H1 (cell line): ENCODE measurements at regions not wholly inside any gene's neighbourhood (a gene's known extent, or its start where the extent isn't known, plus 50 kb on each side); places are given as distances from the start of the nearest gene placed in this dataset.

Experiments used
- CTCF ChIA-PET: fragments of 300-600 bp; sonication (Branson Sonifier 250); formaldehyde crosslinking; loops from one replicate; lab custom pipeline; 2021; ENCODE audit not compliant: partially characterized antibody; lab: Charles Lee
- POLR2A ChIA-PET: fragments of 300-600 bp; sonication (Branson Sonifier 250); formaldehyde crosslinking; loops from one replicate; lab custom pipeline; 2021; ENCODE audit warnings: inconsistent platforms; ENCODE audit not compliant: partially characterized antibody; lab: Charles Lee
- DNase-seq, 2 experiments: peaks; one replicate each; pipeline versions ENCODE4 v3.0.0 to v3.0.0-alpha.2; 2010 to 2022; ENCODE audit warnings: low spot score in 2 of 2, low read depth in 1 of 2, mixed read lengths in 1 of 2
- FAIRE-seq: peaks from 2 replicates; lab custom pipeline; 2011; peaks lifted over from hg19 to GRCh38; lab: Jason Lieb, UNC
- H2AFZ ChIP-seq: 2 replicates; pipeline ENCODE4 v1.8.1; 2012; ENCODE audit warnings: low read length, inconsistent platforms
- H2AK5ac ChIP-seq: 2 replicates; pipeline ENCODE4 v1.6.1; 2013; ENCODE audit warnings: low read depth, low read length
- H2BK120ac ChIP-seq: replicated peaks from 2 replicates; pipeline ENCODE3; 2013; ENCODE audit warnings: low read depth, low read length, inconsistent platforms
- H2BK12ac ChIP-seq: 2 replicates; pipeline ENCODE4 v1.6.1; 2013; ENCODE audit warnings: low read depth, low read length
- H2BK15ac ChIP-seq: 2 replicates; pipeline ENCODE4 v1.6.1; 2013; ENCODE audit warnings: low read length
- H2BK20ac ChIP-seq: 2 replicates; pipeline ENCODE4 v1.6.1; 2013; ENCODE audit warnings: low read length
- H2BK5ac ChIP-seq: 2 replicates; pipeline ENCODE4 v1.6.1; 2013; ENCODE audit warnings: low read depth, low read length
- H3K14ac ChIP-seq: 2 replicates; pipeline ENCODE4 v1.6.1; 2013; ENCODE audit warnings: inconsistent platforms; ENCODE audit not compliant: insufficient read length
- H3K18ac ChIP-seq: 2 replicates; pipeline ENCODE4 v1.6.1; 2013; ENCODE audit warnings: low read length; ENCODE audit errors: extremely low read depth
- H3K23ac ChIP-seq: 2 replicates; pipeline ENCODE4 v1.6.1; 2013; ENCODE audit warnings: inconsistent platforms; ENCODE audit not compliant: insufficient read length
- H3K23me2 ChIP-seq: 2 replicates; pipeline ENCODE4 v1.6.1; 2013; ENCODE audit warnings: low read depth, low read length
- H3K27ac ChIP-seq: 2 replicates; pipeline ENCODE4 v1.6.1; 2011; ENCODE audit warnings: low read depth, low read length, inconsistent platforms
- H3K27me3 ChIP-seq, 4 experiments: replicated peaks in 1 of 4; 1 replicate in 1 of 4; 2 replicates in 3 of 4; pipeline versions ENCODE4 v1.6.1 to v1.8.1; 2011 to 2013; ENCODE audit warnings: low read length in 3 of 4, mild to moderate bottlenecking in 3 of 4, inconsistent platforms in 2 of 4, mixed read lengths in 2 of 4, moderate library complexity in 1 of 4; ENCODE audit not compliant: control insufficient read depth in 3 of 4, insufficient read depth in 3 of 4; ENCODE audit errors: extremely low read depth in 1 of 4
- H3K36me3 ChIP-seq, 4 experiments: 2 replicates each; pipeline versions ENCODE4 v1.6.1 to v1.8.1; 2011 to 2013; ENCODE audit warnings: mild to moderate bottlenecking in 4 of 4, low read length in 3 of 4, moderate library complexity in 2 of 4, control low read depth in 1 of 4, inconsistent platforms in 1 of 4; ENCODE audit not compliant: insufficient read depth in 4 of 4, control insufficient read depth in 2 of 4
- H3K4ac ChIP-seq: replicated peaks from 2 replicates; pipeline ENCODE3; 2013; ENCODE audit warnings: low read length, low read depth, mixed read lengths, inconsistent platforms; ENCODE audit not compliant: insufficient read length
- H3K4me1 ChIP-seq, 4 experiments: replicated peaks in 1 of 4; 1 replicate in 1 of 4; 2 replicates in 3 of 4; pipeline versions ENCODE4 v1.6.1 to v1.8.1; 2011 to 2013; ENCODE audit warnings: low read length in 3 of 4, inconsistent platforms in 2 of 4, mixed read lengths in 1 of 4; ENCODE audit not compliant: insufficient read depth in 4 of 4, control insufficient read depth in 3 of 4
- H3K4me2 ChIP-seq, 2 experiments: 2 replicates each; pipeline versions ENCODE4 v1.6.1 to v1.8.1; 2011 to 2013; ENCODE audit warnings: low read depth in 2 of 2, low read length in 2 of 2, control low read depth in 1 of 2, inconsistent platforms in 1 of 2, mild to moderate bottlenecking in 1 of 2; ENCODE audit not compliant: insufficient read depth in 1 of 2
- H3K4me3 ChIP-seq, 4 experiments: fragments of 200-600, 300-600 bp in 1 of 4; sonication (generic), shearing (Covaris generic), sonication (Bioruptor Twin) in 1 of 4; 2 replicates each; pipeline versions ENCODE4 v1.5.1 to v1.8.1; 2011 to 2016; ENCODE audit warnings: low read length in 4 of 4, low read depth in 3 of 4, control low read depth in 2 of 4, inconsistent platforms in 2 of 4, mild to moderate bottlenecking in 2 of 4, mixed read lengths in 1 of 4, moderate library complexity in 1 of 4; ENCODE audit not compliant: insufficient read depth in 2 of 4; ENCODE audit errors: extremely low read depth in 1 of 4
- H3K56ac ChIP-seq: replicated peaks from 2 replicates; pipeline ENCODE3; 2013; ENCODE audit warnings: low read depth, mild to moderate bottlenecking, mixed read lengths, low read length, inconsistent platforms; ENCODE audit not compliant: insufficient read length
- H3K79me1 ChIP-seq: 2 replicates; pipeline ENCODE4 v1.6.1; 2013; ENCODE audit warnings: low read depth, low read length, control low read depth
- H3K79me2 ChIP-seq, 2 experiments: 2 replicates each; pipeline versions ENCODE4 v1.6.1 to v1.8.1; 2012 to 2013; ENCODE audit warnings: low read length in 2 of 2, mild to moderate bottlenecking in 2 of 2, inconsistent platforms in 1 of 2; ENCODE audit not compliant: insufficient read depth in 2 of 2, control insufficient read depth in 1 of 2
- H3K9ac ChIP-seq, 4 experiments: replicated peaks in 1 of 4; 1 replicate in 1 of 4; 2 replicates in 3 of 4; pipeline versions ENCODE4 v1.6.1 to v1.8.1; 2011 to 2013; ENCODE audit warnings: low read depth in 3 of 4, low read length in 3 of 4, control low read depth in 2 of 4, mild to moderate bottlenecking in 2 of 4, moderate library complexity in 2 of 4, inconsistent platforms in 1 of 4; ENCODE audit errors: extremely low read depth in 1 of 4
- H3K9me3 ChIP-seq, 2 experiments: 2 replicates each; pipeline versions ENCODE4 v1.6.1 to v1.8.1; 2012 to 2013; ENCODE audit warnings: mild to moderate bottlenecking in 2 of 2, moderate library complexity in 2 of 2, control low read depth in 1 of 2, inconsistent platforms in 1 of 2, low read depth in 1 of 2, low read length in 1 of 2, mixed read lengths in 1 of 2; ENCODE audit not compliant: insufficient read depth in 2 of 2
- H4K20me1 ChIP-seq, 2 experiments: replicated peaks in 1 of 2; 2 replicates each; pipeline versions ENCODE3 to v1.8.1; 2011 to 2013; ENCODE audit warnings: inconsistent platforms in 2 of 2, low read length in 2 of 2, mild to moderate bottlenecking in 1 of 2; ENCODE audit not compliant: insufficient read depth in 2 of 2, control insufficient read depth in 1 of 2
- H4K5ac ChIP-seq: 2 replicates; pipeline ENCODE4 v1.6.1; 2013; ENCODE audit warnings: low read length, low read depth, mixed read lengths, inconsistent platforms; ENCODE audit not compliant: insufficient read length
- H4K8ac ChIP-seq: 2 replicates; pipeline ENCODE4 v1.8.0; 2013; ENCODE audit warnings: mild to moderate bottlenecking, moderate library complexity, low read length, inconsistent platforms; ENCODE audit not compliant: insufficient read depth; ENCODE audit errors: extremely low read depth
- H4K91ac ChIP-seq: replicated peaks from 2 replicates; pipeline ENCODE3; 2013; ENCODE audit warnings: low read length, mixed read lengths, inconsistent platforms; ENCODE audit not compliant: insufficient read length
- CHD1 ChIP-seq: IDR thresholded peaks from 2 replicates; pipeline ENCODE4 v1.6.1; 2012; ENCODE audit warnings: low read depth, low read length, improper control_type of control experiment
- EP300 ChIP-seq, 2 experiments: IDR thresholded peaks; 1 replicate in 1 of 2; 2 replicates in 1 of 2; pipeline ENCODE4 v1.6.1; 2011 to 2012; ENCODE audit warnings: low read depth in 2 of 2, low read length in 2 of 2, mild to moderate bottlenecking in 2 of 2, borderline replicate concordance in 1 of 2, inconsistent platforms in 1 of 2, moderate library complexity in 1 of 2
- EZH2 ChIP-seq: fragments of 200-600 bp; sonication (generic); IDR thresholded peaks from 2 replicates; pipeline ENCODE4 v1.7.1; 2012; ENCODE audit warnings: low read depth, mild to moderate bottlenecking, moderate library complexity, low read length, inconsistent platforms; ENCODE audit not compliant: severe bottlenecking
- MAFK ChIP-seq: IDR thresholded peaks from 2 replicates; pipeline ENCODE4 v1.6.1; 2012; ENCODE audit warnings: low read depth, mild to moderate bottlenecking, improper control_type of control experiment, low read length
- POLR2AphosphoS5 ChIP-seq: IDR thresholded peaks from 2 replicates; pipeline ENCODE4 v1.6.1; 2011; ENCODE audit warnings: low read depth, low read length
- RBBP5 ChIP-seq: IDR thresholded peaks from 2 replicates; pipeline ENCODE4 v1.7.1; 2012; ENCODE audit warnings: low read depth, mild to moderate bottlenecking, inconsistent platforms, low read length, moderate library complexity, borderline replicate concordance
- RFX5 ChIP-seq: IDR thresholded peaks from 2 replicates; pipeline ENCODE4 v1.6.1; 2011; ENCODE audit warnings: low read depth, low read length, improper control_type of control experiment, borderline replicate concordance
- RNF2 ChIP-seq: fragments of 200-900, 300-1000 bp; sonication (generic); IDR thresholded peaks from 2 replicates; pipeline ENCODE4 v1.7.1; 2016; ENCODE audit warnings: borderline replicate concordance, low read depth, mild to moderate bottlenecking, antibody characterized with exemption, low read length; ENCODE audit not compliant: poor library complexity, severe bottlenecking; ENCODE audit errors: missing control alignments
- SIRT6 ChIP-seq: IDR thresholded peaks from one replicate; pipeline ENCODE4 v1.7.1; 2012; ENCODE audit warnings: low read length, inconsistent platforms
- WGBS, 2 experiments: shearing (Covaris generic) in 1 of 2; methylation state at CpG; one replicate each; pipeline versions ENCODE4 v1.1.6 to v1.1.7; 2013 to 2015; ENCODE audit warnings: low lambda C conversion rate in 2 of 2, mixed read lengths in 2 of 2, inconsistent platforms in 1 of 2, low coverage in 1 of 2, missing lambda C conversion rate in 1 of 2; ENCODE audit not compliant: insufficient replicate concordance in 2 of 2, insufficient coverage in 1 of 2, insufficient read length in 1 of 2; ENCODE audit errors: extremely low coverage in 1 of 2, missing lambda C conversion rate in 1 of 2; 5-methylcytosine and 5-hydroxymethylcytosine counted together

- Histone ChIP-seq H2BK15ac (no peak overlapping the region), H3K4me2 (no peak overlapping the region), H2AFZ (no peak overlapping the region), H2BK20ac (no peak overlapping the region), H4K91ac (no peak overlapping the region), H2BK120ac (no peak overlapping the region), H3K9me3 (0 out of 4 replicates have a peak, but pooled peaks cover 0 to 2% of the 10 kb centered on the region in 2 experiments), H3K23me2 (no peaks in the 10 kb centered on the region), H3K9ac (no peak overlapping the region), H3K27me3 (no peaks in the 10 kb centered on the region), H2BK12ac (no peak overlapping the region), H3K23ac (no peak overlapping the region), H3K4me3 (no peak overlapping the region), H2BK5ac (no peak overlapping the region), H3K4me1 (no peaks in the 10 kb centered on the region), H4K8ac (no peak overlapping the region), H3K27ac (no peak overlapping the region), H3K56ac (no peak overlapping the region), H4K5ac (no peak overlapping the region), H3K79me2 (no peaks in the 10 kb centered on the region), H3K36me3 (no peaks in the 10 kb centered on the region), H2AK5ac (no peak overlapping the region), H3K14ac (no peak overlapping the region), H3K4ac (no peak overlapping the region), H3K18ac (no peak overlapping the region), H4K20me1 (no peaks in the 10 kb centered on the region), H3K79me1 (no peaks in the 10 kb centered on the region)
- POLR2A ChIA-PET: no interaction called here
- DNase-seq (no peak), FAIRE-seq (no peak)
- 95% methylated on average over 1 of the region's 1 CpG; no CpG with 5 or more reads in 1 of the 2 experiments for WGBS, 2 experiments
- TF ChIP-seq CHD1 (no peak), EP300 (IDR thresholded peaks at IDR 0.05; ENCODE audit: borderline replicate concordance in 1 of 2, low read depth in 2 of 2, low read length in 2 of 2) (no peak), RFX5 (no peak), MAFK (no peak), RBBP5 (no peak), SIRT6 (no peak), RNF2 (no peak), POLR2AphosphoS5 (no peak), EZH2 (no peak)
- CTCF ChIA-PET: interaction anchor here (0.5 to 0.7 kb wide), 2 partner anchors 197 to 1024 kb away, joined by 3 read pairs; no protein-coding TSS in a partner anchor
Measured at GRCh38 chr14:86788224-86788623, 1204.8 kb downstream of the GALC start.
